Stromal cell of bone marrow (primary cell): ENCODE measurements at regions not wholly inside any gene's neighbourhood (a gene's known extent, or its start where the extent isn't known, plus 50 kb on each side); places are given as distances from the start of the nearest gene placed in this dataset.

ENCODE experiments used
- DNase-seq: peaks from one replicate; pipeline ENCODE4 v3.0.0-alpha.2; 2012; ENCODE audit warnings: low read depth

DNA sequence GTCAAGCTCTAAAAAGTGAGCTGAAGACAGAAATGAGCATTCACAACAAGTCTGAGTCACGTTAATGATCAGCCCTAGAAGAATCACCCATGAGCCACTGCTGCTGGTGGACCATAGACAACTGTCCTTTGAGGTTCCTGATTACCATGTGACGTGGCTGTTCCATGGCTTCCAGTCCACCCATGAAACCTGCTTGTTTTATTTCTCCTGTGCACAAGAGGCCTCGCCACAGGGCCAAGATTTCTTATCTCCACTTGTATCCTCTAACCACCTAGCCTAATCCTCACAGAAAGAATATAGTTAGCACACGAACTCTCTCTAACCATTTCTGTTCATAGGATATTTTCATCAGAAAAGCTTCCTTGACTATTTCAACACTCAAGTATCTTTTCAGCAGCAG lies 242.7 kb downstream of the MREG start:
- DNase-seq = no peak

DNA sequence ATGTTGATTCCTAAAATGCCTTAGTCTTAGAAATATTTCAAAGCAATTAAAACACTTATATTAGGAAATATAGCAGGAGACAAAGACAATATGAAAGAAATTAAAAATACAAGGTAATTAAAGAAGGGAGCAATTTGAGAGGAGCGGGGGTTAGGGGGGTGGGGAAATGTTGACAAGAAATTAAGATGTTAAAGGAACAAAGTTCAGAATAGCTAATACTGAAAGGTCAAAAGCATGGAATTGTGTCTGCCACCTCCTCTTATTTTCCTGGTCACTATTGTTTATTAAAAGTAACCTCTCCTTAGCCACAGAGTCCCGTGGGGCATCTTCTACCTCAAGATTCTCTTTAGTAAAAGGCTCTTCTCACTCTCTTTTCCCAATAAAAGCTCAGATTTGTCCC lies 244.1 kb downstream of the MREG start:
- no peak for DNase-seq

DNA sequence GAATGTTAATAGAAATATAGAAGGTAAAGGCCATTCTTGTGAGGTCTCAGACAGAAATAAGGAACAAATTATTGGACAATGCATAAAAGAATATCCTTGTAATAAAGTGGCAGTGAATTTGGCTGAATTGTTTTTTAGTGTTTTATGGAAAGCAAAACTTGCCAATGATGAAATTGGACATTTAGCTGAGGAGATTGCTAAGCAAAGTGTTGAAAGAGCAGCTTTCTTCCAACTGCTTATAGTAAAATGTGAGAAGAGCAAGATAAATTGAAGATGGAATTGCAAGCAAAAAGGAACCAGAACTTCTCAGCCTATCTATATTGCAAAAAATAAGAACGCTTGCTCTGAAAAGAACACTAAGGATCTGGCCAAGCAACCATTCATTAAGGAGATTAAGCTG lies 245.7 kb downstream of the MREG start:
- DNase-seq = no peak

DNA sequence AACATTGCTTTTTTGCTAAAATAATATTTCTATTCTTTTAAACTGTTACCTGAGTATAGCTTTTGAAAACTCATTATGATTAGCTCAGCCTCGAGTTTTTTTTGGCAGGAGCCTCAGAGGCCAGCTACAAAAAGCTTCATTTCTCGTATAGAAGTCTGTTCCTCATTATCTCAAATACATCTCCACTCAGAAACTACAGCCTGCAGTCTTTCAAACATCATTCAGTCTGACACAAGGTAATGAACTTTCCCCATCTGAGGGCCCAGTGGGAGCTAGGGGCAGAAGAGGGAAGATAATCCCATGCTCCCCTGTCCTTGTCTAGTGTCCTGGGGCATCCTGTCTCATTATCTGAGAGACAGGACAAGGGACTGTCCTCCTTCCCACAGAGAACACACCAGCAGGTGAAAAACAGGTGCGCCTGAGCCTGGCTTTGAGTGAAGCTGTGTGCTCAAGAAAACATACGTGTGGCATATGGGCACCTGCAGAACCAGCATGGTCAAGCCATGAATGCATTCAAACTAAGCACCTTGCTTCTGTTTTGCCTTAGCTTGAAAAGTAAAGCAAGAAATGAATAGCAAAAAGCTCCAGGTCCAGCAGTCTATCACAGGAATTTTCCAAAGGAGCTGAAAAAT lies 247.5 kb downstream of the MREG start:
- DNase-seq = no peak

DNA sequence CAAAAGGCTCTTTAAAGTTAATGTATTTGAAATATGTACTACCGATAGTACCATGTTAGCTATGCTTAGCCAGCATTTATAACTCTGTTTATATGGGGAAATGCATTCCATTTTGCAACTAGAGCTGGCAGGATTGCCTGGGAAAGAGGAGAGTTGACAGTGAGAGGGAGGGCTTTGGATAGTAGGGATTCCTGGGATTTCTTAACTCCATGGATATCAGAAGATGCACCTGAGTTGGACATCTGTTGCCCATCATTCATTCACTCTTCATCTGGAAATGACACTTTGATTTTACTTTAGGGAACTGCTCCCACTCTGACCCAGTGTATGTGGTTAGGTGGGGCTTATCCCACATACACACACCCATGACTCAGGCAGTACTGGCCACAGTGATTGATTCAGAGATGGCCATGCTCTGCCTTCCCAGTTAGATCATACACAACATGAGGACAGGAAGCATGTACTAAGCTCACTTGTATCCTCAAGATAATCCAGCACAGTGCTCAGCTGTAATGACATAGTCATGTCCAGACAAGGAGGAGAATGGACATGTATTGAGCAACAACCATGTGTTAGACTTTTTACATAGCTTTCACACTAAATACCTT lies 248.8 kb downstream of the MREG start:
- peak; percentile 82 for DNase-seq

DNA sequence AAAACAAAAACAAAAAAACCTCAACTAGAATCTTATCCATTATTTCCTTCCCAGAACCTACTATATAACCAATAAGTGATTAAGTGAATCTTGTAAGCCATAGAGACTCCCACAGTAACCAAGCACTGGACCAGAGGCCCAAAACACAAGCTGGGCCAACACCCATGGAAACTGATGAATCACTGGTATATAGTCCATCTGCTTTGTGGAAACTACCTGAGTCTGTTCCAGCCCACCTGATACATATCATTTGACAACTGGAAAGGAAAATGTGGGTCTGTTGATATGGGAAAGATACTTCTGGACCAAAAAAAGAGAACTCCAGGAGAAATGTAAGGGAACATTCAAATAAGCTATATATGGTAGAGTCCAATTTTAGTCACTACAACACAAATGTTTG lies 252.8 kb downstream of the MREG start:
- no peak for DNase-seq

DNA sequence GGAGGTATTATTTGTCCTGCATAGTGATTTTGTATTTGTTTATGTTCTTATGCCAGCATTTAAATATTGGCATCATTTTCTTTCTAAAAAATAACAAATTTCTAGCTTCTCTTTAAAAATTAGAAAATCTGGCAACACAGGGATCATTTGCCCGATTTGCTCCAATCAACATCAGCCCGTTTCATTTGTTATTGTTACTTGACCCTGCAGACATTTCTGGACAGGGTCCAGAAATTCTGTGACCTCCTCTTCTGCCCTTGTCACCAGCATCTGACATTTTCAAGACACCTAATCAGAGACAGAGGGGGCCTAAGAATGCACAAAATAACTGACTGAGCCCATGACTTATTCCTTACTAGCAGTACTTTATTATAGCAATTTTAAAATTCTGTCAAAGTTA lies 253.3 kb downstream of the MREG start:
- no peak for DNase-seq

DNA sequence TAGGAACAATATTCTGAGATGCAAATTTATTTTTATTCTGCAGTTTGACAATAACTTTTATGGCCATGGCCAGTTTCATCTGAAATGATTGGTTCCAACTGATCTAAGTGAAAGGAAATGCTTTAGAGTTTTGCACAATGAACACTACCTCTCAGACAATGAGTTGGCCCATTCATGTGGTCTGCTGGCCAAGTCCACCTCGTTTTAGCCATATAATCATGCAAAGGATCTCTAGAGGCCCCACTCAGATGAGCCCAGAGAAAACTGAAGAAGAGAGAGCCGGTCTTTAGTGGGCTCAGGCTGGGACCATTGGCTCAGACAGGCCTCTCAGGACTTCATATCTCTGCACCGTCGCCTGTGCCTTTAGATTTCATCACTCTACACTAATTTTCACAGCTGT lies 254.7 kb downstream of the MREG start:
- DNase-seq = no peak

DNA sequence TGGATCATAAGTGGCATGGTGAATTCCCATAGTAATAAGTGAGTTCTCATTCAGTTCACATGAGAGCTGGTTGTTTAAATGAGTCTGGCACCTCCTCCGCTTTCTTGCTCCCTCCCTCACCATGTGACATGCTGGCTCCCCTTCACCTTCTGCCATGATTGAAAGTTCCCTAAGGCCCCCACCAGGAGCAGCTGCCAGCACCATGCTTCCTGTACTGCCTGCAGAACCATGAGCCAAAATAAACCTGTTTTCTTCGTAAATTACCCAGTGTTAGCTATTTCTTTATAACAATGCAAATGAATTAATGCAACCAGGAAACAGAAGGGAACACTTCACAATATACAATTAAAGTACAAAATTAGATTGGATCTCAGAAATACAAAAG lies 257.0 kb downstream of the MREG start:
- no peak for DNase-seq

DNA sequence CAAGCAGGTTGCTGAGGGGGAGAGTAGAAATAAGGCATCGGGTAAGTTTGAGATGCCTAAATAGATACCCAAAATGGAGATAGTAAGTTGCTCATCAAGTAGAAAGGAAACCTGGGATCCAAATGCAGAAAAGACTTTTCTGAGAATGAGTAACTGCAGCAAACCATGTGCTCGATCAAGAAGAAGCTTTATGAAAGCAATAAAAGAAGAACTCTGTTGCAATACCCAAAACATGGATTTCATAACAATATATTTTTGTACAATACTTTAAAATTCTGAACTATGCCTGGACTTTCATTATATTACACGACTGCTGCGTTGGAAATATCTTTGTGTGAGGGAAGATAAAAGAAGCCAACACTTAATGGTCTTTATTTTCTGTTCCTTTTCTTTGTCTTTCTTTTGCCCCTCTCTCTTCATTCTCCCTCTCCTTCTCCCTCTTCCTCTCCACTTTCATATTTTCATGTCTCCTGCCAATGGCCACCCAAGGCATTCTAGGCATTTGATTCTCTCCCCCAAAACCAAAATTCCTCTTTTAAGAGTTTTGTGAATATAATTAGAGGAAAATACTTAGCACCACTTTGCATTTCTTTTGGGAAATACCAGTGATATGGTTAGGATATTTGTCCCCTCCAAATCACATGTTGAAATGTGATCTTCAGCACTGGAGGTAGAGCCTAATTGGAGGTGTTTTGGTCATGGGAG lies 257.6 kb downstream of the MREG start:
- DNase-seq = no peak

DNA sequence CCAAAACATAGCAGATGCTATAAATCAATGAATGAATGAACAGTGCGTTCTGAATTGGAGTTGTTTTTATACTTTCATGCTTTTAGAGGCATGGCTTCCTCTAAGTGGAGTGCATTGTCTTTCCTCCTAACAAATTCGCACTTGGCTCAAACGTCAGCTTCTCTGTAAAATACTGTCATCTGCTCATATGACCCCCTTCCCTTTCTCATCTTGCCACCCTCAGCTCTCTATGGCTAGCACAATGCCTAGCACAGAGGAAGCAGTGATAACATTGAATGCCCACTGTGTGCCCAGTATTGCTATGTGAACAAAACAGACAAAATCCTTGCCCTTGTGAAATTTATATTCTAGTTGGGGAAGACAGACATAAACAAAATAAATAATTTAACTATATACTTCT lies 258.8 kb downstream of the MREG start:
- DNase-seq = no peak

DNA sequence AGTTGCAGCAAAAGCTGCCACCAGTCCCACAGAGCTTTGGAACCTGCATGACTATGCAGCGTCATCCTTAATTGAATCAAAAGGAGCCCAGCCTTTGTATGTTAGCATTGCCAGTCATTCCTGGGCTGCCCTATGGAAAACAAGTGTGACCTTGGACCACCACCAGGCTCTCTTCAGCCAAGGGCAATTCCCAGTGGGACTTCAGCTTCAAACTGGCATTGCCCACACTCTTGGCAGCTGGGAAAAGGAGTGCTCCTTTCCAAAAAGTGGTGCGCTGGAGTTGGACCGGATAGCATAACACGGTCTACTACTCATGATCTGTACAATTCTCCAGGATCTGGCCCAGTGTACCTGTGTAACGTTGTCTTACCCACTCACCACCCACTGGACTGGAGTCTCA lies 259.5 kb downstream of the MREG start:
- DNase-seq = no peak

DNA sequence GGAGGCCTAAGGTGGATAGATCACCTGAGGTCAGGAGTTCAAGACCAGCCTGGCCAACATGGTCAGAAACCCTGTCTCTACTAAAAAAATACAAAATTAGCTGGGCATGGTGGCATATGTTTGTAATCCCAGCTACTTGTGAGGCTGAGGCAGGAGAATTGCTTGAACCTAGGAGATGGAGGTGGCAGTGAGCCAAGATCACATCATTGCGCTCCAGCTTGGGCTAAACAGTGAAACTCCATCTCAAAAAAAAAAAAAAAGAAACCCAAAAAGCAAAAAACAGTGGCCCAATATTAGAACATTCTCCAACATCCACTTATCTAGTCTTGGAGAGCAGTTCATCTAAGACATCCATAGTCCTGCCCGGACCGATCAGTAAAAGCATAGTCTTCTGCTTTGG lies 260.4 kb downstream of the MREG start:
- DNase-seq = no peak

DNA sequence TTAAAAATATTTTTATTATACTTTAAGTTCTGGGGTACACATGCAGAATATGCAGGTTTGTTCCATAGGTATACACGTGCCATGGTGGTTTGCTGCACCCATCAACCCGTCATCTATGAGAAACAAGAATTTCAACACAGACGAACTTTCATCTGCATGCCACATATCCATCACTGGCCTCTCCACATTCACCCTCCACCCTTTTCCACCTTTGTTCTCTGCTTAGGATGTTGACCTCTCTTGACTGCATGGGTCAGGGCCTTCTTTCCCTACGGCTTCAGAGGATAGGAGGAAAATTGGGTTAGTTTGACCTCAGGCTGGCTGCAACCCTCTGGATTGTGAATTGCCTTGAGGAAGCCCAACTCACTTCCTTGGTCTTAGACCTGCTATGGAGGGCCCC lies 260.9 kb downstream of the MREG start:
- no peak for DNase-seq

DNA sequence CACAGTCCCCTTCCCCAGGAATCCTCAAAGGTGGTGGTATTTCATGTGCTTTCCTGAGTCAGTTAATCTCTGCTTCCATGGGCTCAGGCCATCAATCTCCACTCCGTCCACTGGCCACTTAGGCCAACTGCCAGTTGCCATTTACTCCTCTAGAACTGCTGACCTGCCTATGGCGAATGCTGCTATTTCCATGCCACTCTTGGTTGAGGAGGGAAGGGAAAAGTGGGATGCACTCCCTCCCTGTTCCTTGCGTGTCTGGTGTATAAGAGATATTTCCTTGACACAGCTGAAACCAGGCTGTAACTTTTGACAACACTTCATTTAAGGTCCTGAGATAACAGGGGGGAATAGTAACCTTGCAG lies 261.5 kb downstream of the MREG start:
- DNase-seq = no peak

DNA sequence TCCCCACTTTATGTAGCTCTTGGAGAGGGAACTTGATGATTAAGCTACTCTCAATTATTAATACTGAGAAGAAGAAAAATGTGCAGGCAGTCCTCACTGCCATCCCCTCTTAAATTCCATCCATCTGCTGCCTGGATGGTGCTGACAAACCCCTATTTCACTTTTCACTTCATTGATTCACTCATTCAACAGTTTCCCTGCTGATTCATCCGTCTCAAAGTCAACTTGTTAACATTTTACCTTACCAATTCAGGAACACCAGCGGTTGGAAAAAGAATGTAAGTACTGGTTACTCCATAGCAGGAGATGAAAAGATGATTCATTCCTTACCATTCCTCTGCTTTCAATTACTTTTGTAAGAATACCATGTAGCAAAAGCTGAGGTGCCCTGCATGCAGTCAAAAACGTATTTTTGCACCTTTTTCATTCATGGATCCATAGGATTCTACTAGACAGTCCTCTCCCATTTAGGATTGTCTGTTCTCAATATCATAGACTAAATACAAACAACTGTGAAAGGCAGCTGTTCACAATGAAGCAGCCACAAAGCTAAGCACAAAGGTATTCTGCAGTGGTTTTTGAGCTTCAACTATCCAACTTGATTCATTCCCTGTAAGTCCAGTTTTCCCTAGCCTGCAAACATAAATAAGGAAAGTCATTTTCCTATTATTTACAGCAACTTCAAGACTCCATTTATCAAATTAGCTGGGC lies 262.0 kb downstream of the MREG start:
- DNase-seq = peak; percentile 78

DNA sequence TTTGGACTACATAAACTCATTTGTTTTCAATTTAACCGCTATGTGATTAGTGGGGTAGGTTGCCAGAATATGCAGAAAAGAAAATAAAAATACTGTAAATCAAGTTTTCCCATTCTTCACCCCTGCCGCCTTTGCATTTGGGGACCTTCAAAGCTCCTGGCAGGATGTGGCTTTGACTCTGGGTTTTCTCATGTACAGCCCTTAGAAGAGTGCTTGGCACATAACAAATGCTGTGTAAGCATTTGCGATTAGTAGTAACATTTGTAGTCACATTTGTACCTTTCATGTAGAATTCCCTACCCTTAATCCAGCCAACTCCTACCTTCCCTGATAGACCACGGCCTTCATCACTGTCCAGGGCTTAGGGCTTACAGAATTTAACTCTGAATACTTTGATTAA lies 262.6 kb downstream of the MREG start:
- DNase-seq = no peak

DNA sequence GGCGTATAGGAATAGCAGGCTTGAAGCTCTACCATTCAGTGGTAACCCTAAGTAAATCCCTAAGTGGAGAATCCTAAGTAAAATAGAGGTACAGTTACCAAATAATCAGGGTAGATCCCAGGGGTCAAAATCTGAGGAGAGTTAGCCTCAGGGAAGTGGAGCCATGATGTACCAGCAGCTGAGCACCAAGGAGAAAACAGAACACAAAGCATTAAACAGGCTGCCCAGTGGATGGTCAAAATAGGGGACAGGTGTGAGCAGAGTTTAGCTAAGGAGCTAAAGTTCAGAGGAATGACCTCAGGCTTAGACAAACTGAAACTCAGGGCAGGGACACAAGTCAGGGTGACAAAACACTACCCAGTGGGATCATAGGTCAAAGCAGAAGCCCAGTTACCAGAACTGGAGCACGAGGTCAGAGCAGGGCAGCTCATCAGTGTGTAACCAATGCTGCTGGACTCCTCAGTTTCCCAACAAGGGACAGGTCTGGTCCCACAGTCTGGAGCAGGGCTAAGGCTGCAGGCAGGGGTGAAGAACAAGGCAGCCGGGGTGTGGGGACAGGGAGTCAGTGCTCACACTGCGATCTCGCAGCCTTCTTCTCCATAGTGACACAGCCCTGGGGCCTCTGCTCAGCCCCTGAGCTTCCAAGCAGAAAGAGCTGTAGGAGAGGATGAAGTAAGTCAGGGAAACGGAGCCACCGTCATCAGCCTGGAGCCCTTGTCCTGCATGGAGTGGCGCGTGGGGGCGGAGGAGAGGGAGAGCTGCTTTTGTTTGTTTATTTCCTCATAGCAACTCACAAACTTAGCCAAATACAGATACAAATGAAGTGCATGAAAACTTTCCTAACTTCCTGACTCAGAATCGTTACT lies 264.0 kb downstream of the MREG start:
- DNase-seq = no peak

DNA sequence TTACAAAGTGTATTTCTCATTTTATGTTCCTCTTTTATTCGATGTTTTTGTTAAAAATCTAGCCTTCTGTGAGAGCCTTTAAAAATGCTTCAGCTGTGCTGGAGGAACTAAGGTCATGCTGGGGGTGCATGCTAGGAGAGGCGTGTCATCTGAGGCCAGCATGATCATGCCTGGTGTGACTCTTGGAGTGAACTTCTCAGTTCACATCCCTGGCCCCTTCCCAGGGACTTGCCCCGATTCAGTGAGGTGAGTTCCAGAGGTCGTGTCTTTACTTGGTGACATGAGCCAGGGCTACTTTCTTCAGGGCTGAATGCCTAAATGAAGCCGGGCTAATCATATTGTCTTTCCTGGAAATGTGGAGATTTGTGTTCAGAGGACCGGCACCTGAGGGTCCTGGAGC lies 264.9 kb downstream of the MREG start:
- no peak for DNase-seq

DNA sequence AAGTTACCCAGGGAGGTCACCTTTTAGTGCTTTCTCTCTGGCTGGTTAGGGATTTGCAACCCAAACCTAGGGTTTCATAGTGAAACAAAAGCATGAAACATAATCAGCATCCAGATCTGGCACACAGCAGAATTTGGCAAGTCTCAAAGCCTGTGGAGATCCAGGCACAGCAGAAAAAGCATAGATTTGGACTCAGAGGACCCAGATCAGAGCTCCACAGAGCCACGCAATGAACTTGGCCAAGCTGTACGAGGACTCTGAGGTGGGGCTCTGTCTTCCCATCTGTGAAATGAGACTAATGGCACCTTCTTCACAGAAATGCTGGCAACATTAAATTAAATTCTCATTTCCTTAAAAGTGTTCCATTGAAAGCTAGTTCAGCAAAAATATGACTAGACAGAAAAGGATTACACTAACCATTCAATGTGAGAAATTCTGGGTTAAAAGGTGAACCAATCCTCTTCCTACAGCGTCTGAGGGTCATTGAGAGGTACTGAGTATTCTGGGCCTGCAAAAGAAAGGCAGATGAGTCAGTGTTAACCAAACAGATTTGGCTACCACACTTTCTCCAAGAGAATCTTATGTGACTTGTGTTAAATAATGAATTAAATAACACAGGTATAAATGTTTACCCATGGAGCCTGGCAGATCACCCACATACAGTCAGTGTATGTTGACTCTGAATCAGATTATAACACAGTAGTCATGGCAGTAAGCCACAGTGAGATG lies 266.3 kb downstream of the MREG start:
- DNase-seq = no peak

DNA sequence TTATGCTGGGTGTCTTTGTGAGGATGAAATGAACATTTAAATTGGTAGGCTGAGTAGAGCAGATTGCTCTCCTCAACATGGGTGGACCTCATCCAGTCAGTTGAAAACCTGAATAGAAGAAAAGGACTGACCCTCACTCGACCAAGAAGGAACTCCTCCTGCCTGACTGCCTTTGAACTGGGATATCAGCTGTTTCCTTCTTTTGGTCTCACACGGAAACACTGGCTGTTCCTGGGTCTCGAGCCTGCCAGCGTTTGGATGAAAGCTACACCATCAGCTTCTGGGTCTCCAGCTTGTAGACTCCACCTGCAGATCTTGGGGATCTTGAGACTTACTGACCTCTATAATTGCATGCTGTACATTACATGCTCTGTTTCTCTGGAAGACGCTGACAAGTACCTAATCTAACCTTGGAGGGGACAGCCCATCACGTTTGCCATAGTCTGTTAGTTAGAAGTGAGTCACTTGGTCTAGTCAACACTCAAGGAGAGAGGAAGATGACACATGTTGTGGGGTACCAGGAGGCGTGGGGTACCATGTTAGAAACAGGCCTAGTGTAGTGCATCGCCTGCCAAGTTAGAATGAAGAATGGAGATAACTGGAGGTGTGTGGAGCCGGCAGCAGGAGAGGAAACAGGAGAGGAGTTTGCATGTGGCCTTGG lies 267.0 kb downstream of the MREG start:
- no peak for DNase-seq
